Activated CD8-positive, alpha-beta memory T cell treated with anti-CD3 and anti-CD28 coated beads for 4 hours (primary cell): ENCODE measurements at regions not wholly inside any gene's neighbourhood (a gene's known extent, or its start where the extent isn't known, plus 50 kb on each side); places are given as distances from the start of the nearest gene placed in this dataset.

Experiments
- DNase-seq, 2 donors: peaks; one replicate each; pipeline ENCODE4 v3.0.0-alpha.2; 2020; ENCODE audit warnings: low read depth in 2 of 2

DNA sequence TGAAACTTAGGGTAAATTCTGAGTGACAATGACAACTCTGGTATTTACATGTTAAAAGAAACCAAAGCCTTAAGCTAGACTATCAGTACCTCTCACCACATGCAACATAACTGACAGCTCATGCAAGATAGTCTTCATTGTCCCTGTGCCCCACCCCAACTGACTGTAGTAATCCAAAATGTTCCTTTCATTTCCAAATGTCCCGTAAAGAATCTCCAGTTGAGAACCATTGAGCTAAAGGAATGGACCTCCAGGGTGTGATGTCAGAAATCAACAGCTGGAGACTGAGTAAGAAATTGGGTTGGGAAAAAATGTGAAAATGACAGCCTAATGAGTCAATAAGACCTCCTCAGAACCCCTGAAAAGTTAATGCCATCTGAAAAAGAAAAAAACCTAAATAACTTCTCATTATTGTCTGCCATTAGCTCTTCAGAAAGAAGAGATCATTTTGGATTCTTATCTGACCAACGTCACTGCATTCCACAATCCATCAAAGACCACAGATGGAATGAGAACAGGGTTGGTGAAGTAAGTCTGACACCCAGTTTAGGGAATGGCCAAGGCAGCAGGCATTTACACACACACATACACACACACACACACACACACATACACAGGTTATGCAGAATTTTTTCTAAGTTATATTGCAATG, 51.7 kb upstream of the ACVR2A start:
- no peak for DNase-seq

DNA sequence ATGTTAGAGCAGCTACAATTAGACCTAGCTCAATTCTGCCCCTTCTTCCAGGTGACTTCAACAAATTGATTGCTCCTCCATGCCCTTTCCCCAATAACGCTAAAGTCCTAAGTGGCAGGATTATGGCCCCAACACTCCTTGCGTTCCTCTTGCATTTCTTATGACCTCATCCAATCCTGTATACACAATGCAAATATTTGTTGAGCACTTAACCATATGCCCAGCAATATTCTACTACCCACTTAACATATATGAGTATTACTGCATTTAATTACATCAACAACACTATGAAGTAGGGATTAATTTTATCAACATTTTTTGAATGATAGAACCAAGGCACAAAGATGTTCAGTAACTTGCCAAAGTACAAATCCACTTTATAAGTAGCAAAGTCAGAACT, 54.2 kb upstream of the ACVR2A start:
- no peak for DNase-seq

DNA sequence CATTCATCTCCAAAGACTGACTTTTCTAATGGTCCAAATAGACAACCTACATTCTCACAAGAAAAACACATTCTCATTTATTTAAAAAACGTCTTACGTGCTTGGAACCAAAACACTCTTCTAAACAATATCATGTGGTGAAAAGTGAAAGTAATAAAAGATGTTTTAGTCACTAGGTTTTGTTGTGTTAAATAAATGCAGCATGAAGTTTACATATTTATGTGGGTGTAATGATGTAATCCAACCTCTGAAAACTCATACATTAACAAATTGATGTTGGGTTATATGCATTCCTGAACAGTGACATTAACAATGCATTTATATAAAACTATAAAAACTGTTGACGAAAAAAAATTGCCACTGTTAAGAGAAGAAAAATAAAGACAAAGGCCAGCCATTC, 55.1 kb upstream of the ACVR2A start:
- DNase-seq, result no peak

DNA sequence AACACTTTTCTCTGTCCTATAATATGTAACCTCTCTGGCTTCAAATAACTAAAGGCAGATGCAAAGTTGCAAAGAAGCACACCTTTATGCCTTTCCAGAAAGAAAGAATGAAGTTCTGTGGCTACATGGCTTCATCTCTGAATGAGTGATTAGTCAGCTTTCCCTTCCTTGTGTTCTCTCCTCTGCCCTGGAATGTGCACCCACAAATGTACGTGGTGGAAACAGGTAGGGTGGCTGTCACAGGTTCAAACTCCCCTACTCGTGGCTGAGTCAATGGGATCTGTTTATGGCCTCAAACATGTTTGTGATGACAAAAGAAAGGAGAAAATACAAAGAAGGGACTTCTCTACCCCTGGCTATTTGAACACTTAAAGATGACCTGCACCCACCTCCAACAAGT, 55.5 kb upstream of the ACVR2A start:
- DNase-seq, result no peak

DNA sequence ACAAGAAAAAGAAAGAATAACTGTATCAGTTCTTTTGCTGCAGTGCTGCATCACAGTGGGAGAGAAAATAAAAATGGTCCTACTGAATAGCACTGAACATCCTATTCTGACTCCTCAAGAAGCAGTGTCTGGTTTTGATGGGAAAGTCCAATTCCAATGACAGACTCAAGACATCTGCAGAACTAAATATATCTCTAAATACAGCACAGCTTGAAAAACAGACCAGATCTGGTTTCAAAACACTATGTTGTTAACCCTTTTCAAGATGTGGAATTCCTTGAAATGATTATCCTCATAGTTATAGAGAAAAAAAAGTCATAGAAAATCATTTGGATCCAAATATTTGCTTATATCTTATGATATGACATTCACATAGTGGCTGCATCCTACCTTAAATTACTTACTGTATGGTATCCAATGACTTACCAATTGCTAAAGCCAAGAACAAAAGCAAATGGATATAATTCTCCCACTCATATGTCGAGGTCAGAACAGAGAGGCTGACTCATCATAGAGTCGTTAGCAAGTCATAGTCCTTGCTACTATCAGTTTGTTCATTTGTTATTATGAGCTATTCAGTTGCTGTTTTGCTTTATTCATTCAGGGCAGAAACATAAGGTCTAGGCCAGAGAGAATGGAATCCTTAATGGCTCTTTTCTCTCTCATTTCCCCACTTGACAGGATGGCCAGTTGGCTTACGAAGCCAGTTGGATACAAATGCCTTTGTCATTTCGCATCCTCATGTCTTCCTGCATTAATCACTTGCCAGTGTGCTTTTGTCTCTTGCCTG, 62.5 kb upstream of the ACVR2A start:
- DNase-seq, result no peak

DNA sequence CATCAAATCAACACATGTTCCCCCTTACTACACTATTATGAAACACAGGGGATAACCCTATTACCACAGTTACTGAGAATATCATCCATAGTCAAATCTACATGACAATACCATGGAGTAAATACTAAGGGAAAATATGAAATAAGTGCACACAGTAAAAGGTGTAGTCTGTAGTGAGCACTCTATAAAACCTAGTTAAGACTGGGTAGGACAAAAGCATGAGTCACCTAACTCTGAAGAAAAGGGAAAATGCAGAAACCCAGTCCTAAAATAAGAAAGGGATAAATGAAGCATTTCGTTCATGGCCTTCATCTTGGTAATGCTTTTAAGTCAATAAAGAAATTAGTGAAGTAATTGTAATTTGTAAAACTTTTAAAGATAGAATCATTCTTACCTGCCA, 65.4 kb upstream of the ACVR2A start:
- no peak for DNase-seq

DNA sequence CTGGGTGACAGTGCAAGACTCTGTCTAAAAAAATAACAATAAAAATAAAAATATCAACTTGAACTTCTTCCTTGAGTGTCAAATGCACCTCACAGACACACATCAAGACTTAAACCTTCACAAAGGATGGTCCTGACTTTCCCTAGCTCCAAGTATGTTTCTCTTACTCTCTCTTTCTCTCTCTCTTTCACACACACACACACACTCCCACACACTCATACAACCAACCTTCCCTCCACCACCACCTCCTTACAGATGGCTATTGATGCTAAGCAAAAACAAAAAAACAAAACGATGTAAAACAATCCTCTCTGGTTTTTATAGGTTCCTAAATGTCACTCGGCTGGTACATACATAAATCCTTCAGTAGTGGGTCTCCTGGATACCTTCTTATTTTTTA, 67.4 kb upstream of the ACVR2A start:
- DNase-seq, result no peak

DNA sequence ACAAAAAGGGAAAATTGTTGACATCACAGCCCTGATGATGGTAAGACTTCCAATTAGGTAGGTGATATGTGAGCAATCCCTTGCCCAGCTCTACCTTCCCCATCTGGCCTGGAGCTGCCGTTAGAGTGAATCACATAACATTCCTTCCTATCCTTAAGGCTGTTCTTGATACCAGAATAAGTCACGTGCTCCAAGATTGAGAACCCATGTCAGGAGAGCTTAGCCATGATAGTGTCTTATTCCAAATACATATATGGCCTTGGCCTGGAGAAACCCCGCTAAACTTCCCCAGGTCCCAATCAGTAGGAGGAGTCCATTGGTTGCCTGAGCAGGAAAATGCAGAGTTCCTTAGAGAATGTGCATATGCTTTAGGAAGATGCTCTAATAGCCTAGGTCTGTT, 70.0 kb upstream of the ACVR2A start:
- DNase-seq, result no peak

DNA sequence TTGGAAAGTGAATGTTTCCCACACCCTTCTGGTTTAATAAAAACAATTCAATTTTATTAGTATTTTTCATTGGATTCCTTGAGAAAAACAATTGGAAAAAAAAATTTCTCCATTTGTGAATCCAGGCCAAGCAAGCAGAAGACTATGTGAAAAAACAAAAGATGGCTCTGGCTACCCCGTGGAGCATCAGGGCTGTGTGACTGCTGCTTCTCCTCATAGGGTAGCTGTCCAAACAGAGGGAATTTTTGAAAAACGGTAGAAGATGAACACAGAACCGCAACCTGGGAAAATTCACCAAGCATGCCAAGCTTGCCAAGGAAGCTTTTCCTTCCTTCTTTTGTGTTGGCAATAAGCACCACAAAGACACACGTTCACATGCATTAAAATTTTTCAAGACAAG, 71.3 kb upstream of the ACVR2A start:
- DNase-seq, result no peak

DNA sequence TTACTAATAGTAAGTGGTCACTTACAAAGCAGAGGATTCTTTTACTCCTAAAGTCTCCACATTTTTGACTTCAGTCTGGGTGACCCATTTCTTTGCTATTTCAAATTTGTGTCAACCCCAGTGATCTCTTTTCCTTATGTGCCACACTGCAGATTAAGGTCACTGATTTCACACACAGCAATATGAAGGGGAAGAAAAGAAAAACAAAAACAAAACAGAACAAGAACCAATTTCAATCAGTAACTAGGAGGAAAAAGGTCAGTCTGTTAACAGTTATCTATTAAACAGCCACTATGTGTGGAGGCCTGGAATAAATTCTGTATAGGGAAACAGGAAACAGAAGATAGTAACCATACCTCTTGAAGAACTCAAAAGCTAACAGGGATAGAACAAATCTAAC, 72.0 kb upstream of the ACVR2A start:
- no peak for DNase-seq

DNA sequence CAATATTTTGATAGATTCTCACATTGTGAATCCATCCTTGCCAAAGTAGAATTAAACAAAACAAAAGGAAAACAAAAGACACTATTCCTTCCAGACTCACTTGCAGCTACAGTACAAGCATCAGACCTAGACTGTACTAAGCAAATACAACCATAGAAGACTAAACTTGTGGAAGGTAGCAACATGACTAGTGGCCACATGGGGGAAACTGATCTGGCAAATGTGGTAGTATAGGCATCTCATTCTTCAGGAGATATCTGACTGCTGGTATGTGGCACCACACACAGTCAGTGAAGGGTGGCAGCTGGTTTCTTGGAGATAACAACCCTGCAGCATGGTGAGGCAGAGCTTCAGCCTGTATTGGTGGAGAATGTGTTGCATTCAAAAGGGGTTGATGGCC, 81.0 kb upstream of the ACVR2A start:
- DNase-seq, result no peak

DNA sequence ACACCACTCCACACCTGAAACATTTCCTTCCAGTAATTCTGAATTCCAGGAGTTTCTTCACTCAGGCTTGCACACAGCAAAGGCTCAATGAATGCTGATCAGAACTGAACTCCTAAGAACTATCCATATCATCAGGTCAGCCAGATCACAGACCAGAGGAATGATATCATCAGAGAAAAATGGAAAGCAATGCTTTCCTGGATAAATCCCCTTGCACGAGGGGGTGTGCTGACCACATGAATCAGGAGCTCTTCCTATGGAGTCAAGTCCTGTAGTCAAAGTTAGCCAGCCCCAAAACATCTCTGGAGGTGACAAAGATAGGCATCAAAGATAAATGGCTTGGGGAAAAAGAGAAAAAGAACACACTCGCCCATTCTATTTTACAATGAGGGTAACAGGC, 83.8 kb upstream of the ACVR2A start:
- no peak for DNase-seq

DNA sequence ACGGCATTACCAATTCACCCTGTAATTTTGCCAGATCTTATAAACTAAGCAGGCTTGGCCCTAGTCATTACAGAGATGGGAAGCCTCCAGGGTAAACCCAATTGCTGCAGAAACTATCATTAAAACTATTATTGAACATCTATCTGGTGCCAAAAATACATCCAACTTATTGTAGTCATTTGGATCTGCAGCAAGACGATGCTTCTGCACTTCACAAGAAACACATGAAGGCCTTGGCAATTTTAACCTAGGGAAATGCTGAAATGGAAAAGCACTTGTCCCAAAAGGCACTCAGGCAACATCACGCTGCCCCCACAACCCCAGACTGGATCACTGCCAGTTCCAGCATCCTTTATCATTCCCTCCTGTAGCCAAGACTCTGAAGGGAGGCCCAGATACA, 85.3 kb upstream of the ACVR2A start:
- DNase-seq, result no peak

DNA sequence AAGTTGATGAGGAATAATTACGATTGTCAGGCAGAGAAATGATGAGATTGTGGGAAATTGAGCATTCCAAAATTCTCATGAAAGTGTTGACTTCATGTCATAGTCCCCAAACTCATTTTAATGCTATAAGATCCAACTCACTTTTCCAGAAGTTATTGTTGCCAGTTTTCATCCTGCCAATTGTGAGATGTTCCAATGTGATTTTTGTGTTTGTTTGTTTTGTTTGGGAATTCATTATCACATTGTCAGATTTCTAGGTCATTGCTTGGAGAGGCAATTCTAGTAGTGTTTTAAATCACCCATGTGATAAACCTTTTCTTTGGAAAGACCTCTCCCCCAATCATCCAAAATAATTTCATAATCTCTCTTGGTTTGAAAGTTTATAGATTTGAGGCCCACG, 86.0 kb upstream of the ACVR2A start:
- DNase-seq, result no peak

DNA sequence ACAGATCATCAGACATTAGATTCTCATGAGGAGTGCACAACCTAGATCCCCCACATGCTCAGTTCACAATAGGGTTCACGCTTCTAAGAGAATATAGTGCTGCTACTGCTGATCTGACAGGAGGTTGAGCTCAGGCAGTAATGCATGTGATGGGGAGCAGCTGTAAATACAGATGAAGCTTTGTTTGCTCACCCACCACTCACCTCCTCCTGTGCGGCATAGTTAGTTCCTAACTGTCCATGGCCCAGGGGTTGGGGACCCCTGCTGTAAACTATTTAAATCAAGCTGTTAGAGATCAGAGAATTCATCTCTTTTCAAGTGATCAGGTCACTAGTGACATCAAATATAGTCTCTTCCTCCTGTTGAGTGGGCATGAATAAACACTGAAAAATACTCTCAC, 88.8 kb upstream of the ACVR2A start:
- DNase-seq, result no peak

DNA sequence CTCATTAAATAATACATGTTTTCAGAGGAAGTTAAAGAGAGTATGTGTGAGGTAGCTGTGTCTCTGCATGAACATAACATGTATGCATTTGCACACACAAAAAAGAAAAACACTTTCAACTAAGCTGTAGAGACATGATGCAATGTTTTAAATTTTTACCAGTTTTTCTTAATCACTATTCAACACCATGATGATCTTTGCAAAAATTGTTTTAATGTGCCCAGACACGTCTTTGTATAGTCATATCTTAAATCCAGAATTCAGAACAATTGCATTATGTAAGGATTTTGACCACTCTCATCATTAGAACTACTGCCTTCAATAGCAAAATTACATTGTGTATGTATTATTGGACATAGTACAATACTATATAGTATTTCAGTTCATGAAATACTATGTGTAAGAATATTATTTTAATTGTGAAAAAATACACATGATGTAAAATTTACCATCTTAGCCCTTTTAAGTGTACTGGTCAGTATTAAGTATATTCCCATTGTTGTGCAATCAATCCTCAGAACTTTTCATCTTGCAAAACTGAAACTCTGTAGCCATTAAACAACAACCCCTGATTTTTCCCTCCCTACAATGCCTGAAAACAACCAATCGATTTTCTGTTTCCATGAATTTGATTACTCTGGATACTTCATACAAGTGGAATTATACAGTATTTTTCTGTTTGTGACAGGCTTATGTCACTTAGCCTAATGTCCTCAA, 104.5 kb upstream of the ACVR2A start:
- no peak for DNase-seq

DNA sequence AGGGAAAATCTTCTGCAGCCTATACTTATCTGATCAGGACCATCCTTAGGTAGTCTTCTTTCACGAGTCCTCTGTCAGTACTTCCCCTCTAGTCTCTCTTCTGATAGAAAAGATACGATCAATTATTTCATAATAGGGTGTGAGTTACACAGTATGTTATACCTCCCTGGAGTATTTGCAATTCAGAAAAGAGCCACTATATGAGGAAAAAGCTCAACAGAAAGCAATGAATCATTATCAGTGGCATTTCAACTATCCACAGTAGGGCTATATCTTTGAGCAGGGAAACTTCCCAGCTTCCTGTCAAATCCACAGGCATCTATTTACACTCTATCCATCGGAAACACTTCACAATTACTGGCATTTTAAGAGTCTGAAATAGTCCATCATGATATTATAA, 105.3 kb upstream of the ACVR2A start:
- DNase-seq, result no peak

DNA sequence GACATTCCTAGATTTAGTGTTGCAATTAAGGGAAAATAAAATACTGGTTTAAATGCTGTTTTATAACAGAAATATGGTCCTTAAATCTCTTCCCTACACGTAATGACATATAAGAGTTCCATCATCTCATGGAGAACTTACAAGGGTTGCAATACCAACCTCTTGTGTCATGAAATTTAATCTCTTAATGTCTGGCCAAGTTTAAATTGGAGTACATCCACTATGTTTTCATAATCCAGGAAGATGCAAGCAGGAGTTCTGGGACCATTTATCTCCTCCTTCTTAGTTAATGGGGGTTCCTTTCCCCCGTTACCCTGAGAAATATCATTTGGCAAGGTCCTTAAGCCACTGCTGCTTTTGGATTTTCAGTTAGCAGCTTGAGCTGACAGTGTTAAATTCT, 126.0 kb upstream of the ACVR2A start:
- no peak for DNase-seq

DNA sequence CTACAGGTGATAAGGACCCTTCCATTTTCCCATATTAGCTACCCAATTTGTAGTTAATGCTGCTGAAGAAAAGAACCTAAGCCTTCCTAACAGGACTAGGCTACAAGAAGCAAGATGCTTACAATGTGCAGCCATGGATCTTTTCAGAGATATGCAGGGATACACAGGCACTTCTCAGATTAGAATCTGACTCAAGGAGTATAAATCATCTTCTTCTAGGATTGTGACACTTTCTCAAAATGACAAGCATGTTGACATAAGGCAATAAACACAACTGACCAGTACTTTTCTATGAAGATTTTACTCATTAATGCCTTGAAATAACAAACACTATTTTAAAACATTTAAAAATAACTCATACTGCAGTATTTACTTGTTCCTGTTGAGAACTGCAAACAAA, 127.9 kb upstream of the ACVR2A start:
- DNase-seq, result no peak

DNA sequence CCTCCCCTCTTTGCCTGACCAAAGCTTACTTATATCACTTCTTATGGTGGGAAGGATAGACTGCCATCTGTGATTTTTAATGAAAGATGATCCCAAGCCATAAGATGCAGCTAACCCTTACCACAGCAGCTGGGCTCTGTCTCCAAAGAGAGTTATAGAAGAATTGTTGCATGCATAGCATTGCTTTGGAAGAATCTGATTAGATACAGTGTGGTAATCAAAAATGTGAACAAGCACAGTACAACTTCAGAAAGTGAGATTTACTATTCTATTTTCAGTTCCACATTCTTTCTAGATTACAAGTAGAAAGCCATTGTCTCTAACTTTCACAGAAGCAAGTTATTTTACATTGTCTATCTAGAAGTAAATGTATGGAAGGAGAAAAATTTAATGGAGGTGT, 129.0 kb upstream of the ACVR2A start:
- DNase-seq, result no peak

DNA sequence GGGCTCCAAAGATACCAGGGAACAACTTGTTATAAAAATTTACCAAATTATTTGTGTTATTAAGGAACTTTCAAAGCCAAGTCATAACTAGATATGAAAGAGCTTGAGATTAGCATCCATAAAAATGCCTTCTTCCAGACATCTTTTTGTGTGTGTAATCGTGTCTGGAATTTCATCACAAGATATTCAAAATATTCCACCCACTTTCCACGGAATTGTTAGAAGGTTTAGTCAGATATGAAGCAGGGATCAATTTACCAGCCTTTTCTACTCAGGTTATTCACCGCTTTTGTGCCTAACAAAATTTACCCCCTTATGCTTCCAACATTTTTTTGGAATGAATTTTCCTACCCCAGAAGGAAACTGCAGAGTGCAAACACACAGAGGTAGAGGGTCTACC, 130.2 kb upstream of the ACVR2A start:
- no peak for DNase-seq

DNA sequence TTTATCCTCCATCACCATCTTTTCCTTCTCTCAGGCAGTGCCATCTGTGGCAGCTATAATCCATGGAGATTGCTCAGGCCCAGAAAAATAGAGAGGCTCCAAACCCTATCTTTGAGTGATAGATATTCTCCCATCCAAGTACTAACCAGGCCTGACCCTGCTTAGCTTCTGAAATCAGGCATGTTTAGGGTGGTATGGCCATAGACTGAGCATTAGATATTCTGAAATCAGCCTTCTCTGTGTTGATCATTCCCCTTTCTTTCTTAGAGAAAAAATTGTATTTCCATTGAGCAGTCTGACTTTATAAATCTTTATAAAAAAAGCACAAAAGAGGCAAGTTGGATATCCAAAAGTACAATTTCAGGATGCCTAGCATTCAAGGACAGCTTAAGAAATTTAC, 131.5 kb upstream of the ACVR2A start:
- no peak for DNase-seq

DNA sequence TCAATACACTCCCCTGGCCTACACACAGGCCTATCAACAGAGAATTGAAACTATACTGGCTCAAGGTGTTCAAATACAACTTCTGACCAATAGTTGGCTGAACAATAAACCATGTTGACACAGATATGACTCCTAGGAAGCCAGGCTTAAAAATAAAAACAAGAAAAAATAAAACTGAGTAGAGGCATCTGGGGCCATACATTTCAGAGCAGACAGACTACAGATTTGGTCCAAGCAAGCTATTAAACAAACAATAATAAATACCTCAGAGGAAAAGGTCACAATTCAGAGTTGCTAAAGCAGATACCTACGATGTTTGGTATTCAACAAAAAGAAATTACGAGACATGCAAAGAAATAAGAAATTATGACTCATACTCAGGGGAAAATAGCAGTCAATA, 132.8 kb upstream of the ACVR2A start:
- no peak for DNase-seq
